Esophagus muscularis mucosa (tissue), 4 donors: ENCODE measurements at regions not wholly inside any gene's neighbourhood (a gene's known extent, or its start where the extent isn't known, plus 50 kb on each side); places are given as distances from the start of the nearest gene placed in this dataset.

Experiments
- DNase-seq: peaks from one replicate; pipeline ENCODE4 v3.0.0-alpha.2; 2017; ENCODE audit errors: extremely low spot score
- H3K27ac ChIP-seq, 4 donors: fragments of 200-600 bp; sonication (generic); replicated peaks in 1 of 4; 1 replicate in 3 of 4; 2 replicates in 1 of 4; pipeline ENCODE4 v1.5.1; 2016 to 2019; ENCODE audit warnings: mild to moderate bottlenecking in 1 of 4
- H3K27me3 ChIP-seq, 4 donors: fragments of 200-600 bp; sonication (generic); one replicate each; pipeline versions ENCODE4 v1.5.1 to v1.6.0; 2016 to 2019
- H3K36me3 ChIP-seq, 4 donors: fragments of 200-600 bp; sonication (generic); one replicate each; pipeline ENCODE4 v1.5.1; 2016 to 2019
- H3K4me1 ChIP-seq, 4 donors: fragments of 200-600 bp; sonication (generic); one replicate each; pipeline ENCODE4 v1.5.1; 2016 to 2019
- H3K4me3 ChIP-seq, 4 donors: fragments of 200-600 bp; sonication (generic); 1 replicate in 2 of 4; 2 replicates in 2 of 4; pipeline ENCODE4 v1.5.1; 2016 to 2019; ENCODE audit warnings: mild to moderate bottlenecking in 4 of 4, moderate library complexity in 1 of 4
- H3K9me3 ChIP-seq, 4 donors: fragments of 200-600 bp; sonication (generic); 1 replicate in 3 of 4; 2 replicates in 1 of 4; pipeline ENCODE4 v1.5.1; 2016 to 2019
- CTCF ChIP-seq, 3 experiments: fragments of 200-600 bp in 2 of 3; fragments of 450-650 bp in 1 of 3; sonication (generic) in 2 of 3; IDR thresholded peaks; one replicate each; pipeline ENCODE4 v1.5.1; 2017 to 2019; ENCODE audit warnings: antibody characterized with exemption in 3 of 3, mild to moderate bottlenecking in 2 of 3, moderate library complexity in 1 of 3
- EP300 ChIP-seq: sonication (generic); formaldehyde crosslinking; IDR thresholded peaks from one replicate; pipeline ENCODE4 v1.6.1; 2017; ENCODE audit warnings: antibody characterized with exemption
- POLR2A ChIP-seq: fragments of 450-650 bp; IDR thresholded peaks from one replicate; pipeline ENCODE4 v1.6.1; 2017; ENCODE audit warnings: antibody characterized with exemption, moderate library complexity, mild to moderate bottlenecking, low read depth
- POLR2AphosphoS5 ChIP-seq, 2 donors: sonication (generic); formaldehyde crosslinking; IDR thresholded peaks; one replicate each; pipeline ENCODE4 v1.6.1; 2017; ENCODE audit warnings: antibody characterized with exemption in 2 of 2
- WGBS: methylation state at CpG from one replicate; pipeline ENCODE4 v1.1.5; 2018; 5-methylcytosine and 5-hydroxymethylcytosine counted together
- intact Hi-C: fragments of 100-400 bp; cut with DNase I; formaldehyde crosslinking; loops from one replicate; pipeline ENCODE4 v1.15.1; 2023

GRCh38 chr4:120005527-120005926, 61.1 kb downstream of the MAD2L1 start:
- intact Hi-C loops = no loop called here
- TF ChIP-seq EP300 (no peak), POLR2A (no peak), POLR2AphosphoS5 (IDR thresholded peaks at IDR 0.05) (no peak), CTCF (IDR thresholded peaks at IDR 0.05) (no peak)

GRCh38 chr4:120005076-120005475, 61.6 kb downstream of the MAD2L1 start:
- no peak overlapping the region for H3K4me3 ChIP-seq
- no peak overlapping the region for H3K27ac ChIP-seq
- H3K27me3 ChIP-seq = no peaks in the 10 kb centered on the region
- peaks cover 4 to 14% (median 13%) of the 10 kb centered on the region in 4 donors for H3K4me1 ChIP-seq
- intact Hi-C loops = no loop called here
- no peak for TF ChIP-seq POLR2AphosphoS5 (IDR thresholded peaks at IDR 0.05)
- no peak for TF ChIP-seq CTCF (IDR thresholded peaks at IDR 0.05)
- TF ChIP-seq EP300 = no peak
- TF ChIP-seq POLR2A = no peak
- no peak for DNase-seq
- H3K9me3 ChIP-seq = no peaks in the 10 kb centered on the region
- 55% methylated on average over 2 of the region's 2 CpGs for WGBS
- no peaks in the 10 kb centered on the region for H3K36me3 ChIP-seq

More at GRCh38 chr4:120005527-120005926, 61.1 kb downstream of the MAD2L1 start:
- H3K27ac ChIP-seq = no peak overlapping the region
- H3K27me3 ChIP-seq = no peaks in the 10 kb centered on the region
- H3K36me3 ChIP-seq = no peaks in the 10 kb centered on the region
- no peaks in the 10 kb centered on the region for H3K9me3 ChIP-seq
- DNase-seq = no peak
- H3K4me3 ChIP-seq = no peak overlapping the region
- H3K4me1 ChIP-seq = peaks cover 4 to 14% (median 13%) of the 10 kb centered on the region in 4 donors

GRCh38 chr4:120004054-120004453, 62.6 kb downstream of the MAD2L1 start:
- H3K4me3 ChIP-seq = no peak overlapping the region
- H3K27ac ChIP-seq = no peak overlapping the region
- no peaks in the 10 kb centered on the region for H3K36me3 ChIP-seq
- H3K27me3 ChIP-seq = no peaks in the 10 kb centered on the region
- TF ChIP-seq POLR2AphosphoS5 (IDR thresholded peaks at IDR 0.05) = no peak
- H3K4me1 ChIP-seq = peaks cover 4 to 14% (median 13%) of the 10 kb centered on the region in 4 donors
- no peaks in the 10 kb centered on the region for H3K9me3 ChIP-seq
- intact Hi-C loops = no loop called here
- 78% methylated on average over 4 of the region's 4 CpGs for WGBS
- no peak for DNase-seq

GRCh38 chr4:120003193-120003592, 63.5 kb downstream of the MAD2L1 start:
- intact Hi-C loops = no loop called here
- H3K27ac ChIP-seq = no peak overlapping the region
- no peaks in the 10 kb centered on the region for H3K27me3 ChIP-seq
- peaks cover 4 to 14% (median 13%) of the 10 kb centered on the region in 4 donors for H3K4me1 ChIP-seq
- H3K36me3 ChIP-seq = no peaks in the 10 kb centered on the region
- H3K9me3 ChIP-seq = no peaks in the 10 kb centered on the region
- H3K4me3 ChIP-seq = no peak overlapping the region
- TF ChIP-seq EP300 (no peak), CTCF (IDR thresholded peaks at IDR 0.05) (no peak), POLR2A (no peak), POLR2AphosphoS5 (IDR thresholded peaks at IDR 0.05) (no peak)
- 92% methylated on average over 3 of the region's 3 CpGs for WGBS
- DNase-seq = no peak

GRCh38 chr4:120001850-120002249, 64.8 kb downstream of the MAD2L1 start:
- TF ChIP-seq POLR2A = no peak
- TF ChIP-seq EP300 = no peak
- TF ChIP-seq POLR2AphosphoS5 (IDR thresholded peaks at IDR 0.05) = no peak
- TF ChIP-seq CTCF (IDR thresholded peaks at IDR 0.05) = no peak
- H3K27ac ChIP-seq = no peak overlapping the region

More at GRCh38 chr4:120001850-120002249, 64.8 kb downstream of the MAD2L1 start:
- H3K4me3 ChIP-seq = no peak overlapping the region
- no peak for DNase-seq
- 87% methylated on average over 1 of the region's 1 CpG for WGBS
- intact Hi-C loops = no loop called here
- H3K27me3 ChIP-seq = no peaks in the 10 kb centered on the region
- no peaks in the 10 kb centered on the region for H3K9me3 ChIP-seq
- H3K4me1 ChIP-seq = peaks cover 0 to 3% (median 2%) of the 10 kb centered on the region in 4 donors
- H3K36me3 ChIP-seq = no peaks in the 10 kb centered on the region
